Umbilical cord (tissue), 1 donor: ENCODE measurements at regions not wholly inside any gene's neighbourhood (a gene's known extent, or its start where the extent isn't known, plus 50 kb on each side); places are given as distances from the start of the nearest gene placed in this dataset.
A peak's percentile ranks its signal among the peaks of the same experiment; 100 is the strongest.

ENCODE experiments used
- DNase-seq: peaks from one replicate; pipeline ENCODE4 v3.0.0-alpha.2; 2015; ENCODE audit warnings: low spot score

DNA sequence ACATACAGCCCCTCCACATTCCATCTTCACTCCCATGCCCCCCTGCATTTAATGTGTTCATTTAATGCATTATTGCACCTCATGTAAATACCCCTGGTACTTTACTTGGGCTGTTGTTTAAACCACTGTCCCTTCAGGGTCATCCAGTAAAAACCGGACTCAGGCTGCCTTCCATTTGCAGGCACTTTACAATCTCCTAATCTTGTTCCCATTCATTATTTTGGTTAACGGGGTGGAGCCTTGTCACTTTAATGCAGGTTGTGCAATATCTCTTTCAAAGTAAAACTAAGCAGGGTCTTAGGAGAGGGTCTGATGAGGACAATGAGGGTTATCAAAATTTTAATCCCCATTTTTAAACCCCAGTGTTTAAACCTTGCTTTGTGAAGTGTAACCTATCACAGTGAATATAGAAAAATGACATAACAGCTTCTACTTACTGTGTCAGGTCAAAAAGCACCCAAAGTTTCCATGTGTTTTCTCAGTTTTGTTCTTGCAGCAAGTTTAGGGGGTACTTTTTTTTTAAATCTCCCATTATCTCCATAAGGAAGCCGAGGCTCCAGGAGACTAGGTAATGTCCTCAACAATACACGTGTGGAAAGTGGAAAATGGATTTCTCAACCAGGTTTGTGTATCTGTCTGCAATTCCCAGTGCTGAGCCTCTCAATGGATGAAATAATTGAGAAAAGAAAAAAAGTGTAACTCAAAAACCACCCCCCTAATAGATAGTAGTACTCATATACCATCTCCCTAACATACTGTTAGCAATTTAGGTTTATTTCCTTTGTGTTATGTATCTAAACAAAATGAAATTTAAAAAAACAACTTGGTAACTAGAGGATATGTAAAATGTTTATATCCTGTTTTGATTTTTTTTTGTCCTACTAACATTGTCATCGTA is 54.2 kb upstream of the SPRY4 start:
- DNase-seq = no peak

DNA sequence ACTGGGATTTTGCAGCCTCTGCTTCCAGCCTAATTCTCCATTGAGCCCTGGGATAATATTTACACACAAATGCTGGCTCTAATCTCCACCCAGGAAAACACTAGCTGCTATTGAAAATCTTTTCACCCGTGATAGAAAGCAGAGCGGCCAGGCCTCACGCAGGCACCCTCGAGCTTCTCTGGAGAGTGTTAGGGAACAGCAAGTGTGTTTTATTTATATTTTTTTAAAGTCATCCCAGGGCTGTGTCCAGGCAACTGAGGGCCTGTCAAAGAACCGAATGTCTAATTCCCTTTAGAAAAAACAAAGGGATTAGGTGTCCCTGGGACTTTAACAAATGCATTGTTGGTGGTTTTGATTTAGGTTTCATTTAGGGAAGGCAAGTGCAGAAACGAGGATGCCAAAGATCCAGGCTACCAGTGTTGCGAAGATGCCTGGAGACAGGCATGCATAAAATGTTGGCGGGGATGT is 51.2 kb upstream of the SPRY4 start:
- DNase-seq = peak; percentile 52
